ENCODE measurements at regions not wholly inside any gene's neighbourhood (a gene's known extent, or its start where the extent isn't known, plus 50 kb on each side); places are given as distances from the start of the nearest gene placed in this dataset.

DNA sequence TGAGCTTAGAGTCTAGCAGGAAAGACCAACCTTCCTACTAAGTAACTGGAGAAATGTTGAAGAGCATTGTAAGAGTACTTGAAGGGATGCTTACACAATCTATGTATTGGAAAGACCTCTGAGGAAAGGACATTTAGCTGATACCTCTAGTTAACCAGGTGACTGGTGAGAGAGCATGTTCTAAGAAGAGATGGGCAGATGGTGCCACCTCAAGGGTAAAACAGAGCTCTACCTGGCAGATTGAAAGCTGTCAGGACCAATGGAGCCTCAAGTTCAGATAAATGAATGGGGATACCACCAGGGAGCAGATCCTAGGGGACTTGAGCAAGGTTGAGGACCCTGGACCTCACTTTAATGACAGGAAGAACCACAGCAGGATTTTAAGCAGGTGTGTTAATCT is 196.4 kb downstream of the QDPR start:
- TF ChIP-seq CTCF (conservative IDR thresholded peaks at IDR 0.05) (no peak), EZH2 (IDR thresholded peaks at IDR 0.05; ENCODE audit: low read depth) (no peak)
